KMS-11 (cell line): ENCODE measurements at regions not wholly inside any gene's neighbourhood (a gene's known extent, or its start where the extent isn't known, plus 50 kb on each side); places are given as distances from the start of the nearest gene placed in this dataset.

Experiments used
- H2AFZ ChIP-seq: fragments of 200-600 bp; sonication (generic); 2 replicates; pipeline ENCODE4 v1.6.1; 2016; ENCODE audit warnings: antibody characterized with exemption, mixed run types, low read depth
- H3K27ac ChIP-seq: fragments of 200-600 bp; sonication (generic); 2 replicates; pipeline ENCODE4 v1.6.1; 2016; ENCODE audit warnings: mild to moderate bottlenecking, mixed run types
- H3K27me3 ChIP-seq: fragments of 200-600 bp; sonication (generic); 2 replicates; pipeline ENCODE4 v1.6.1; 2017; ENCODE audit warnings: mild to moderate bottlenecking, low read depth, mixed run types, moderate library complexity; ENCODE audit not compliant: insufficient read depth
- H3K36me3 ChIP-seq: fragments of 200-600 bp; sonication (generic); 2 replicates; pipeline ENCODE4 v1.6.1; 2017; ENCODE audit warnings: mild to moderate bottlenecking, mixed run types; ENCODE audit not compliant: insufficient read depth
- H3K4me1 ChIP-seq: fragments of 200-600 bp; sonication (generic); 2 replicates; pipeline ENCODE4 v1.6.1; 2016; ENCODE audit warnings: mild to moderate bottlenecking, low read depth, mixed run types; ENCODE audit not compliant: poor library complexity, severe bottlenecking
- H3K4me2 ChIP-seq: fragments of 200-600 bp; sonication (generic); 2 replicates; pipeline ENCODE4 v1.7.0; 2016; ENCODE audit warnings: mild to moderate bottlenecking, mixed run types
- H3K4me3 ChIP-seq: fragments of 200-600 bp; sonication (generic); IDR thresholded peaks from 2 replicates; pipeline ENCODE4 v1.6.1; 2017; ENCODE audit warnings: low read depth, low read length, mixed read lengths; ENCODE audit not compliant: insufficient read depth
- H3K79me2 ChIP-seq: fragments of 200-600 bp; sonication (generic); 2 replicates; pipeline ENCODE4 v1.6.1; 2016; ENCODE audit warnings: low read depth, mixed run types; ENCODE audit not compliant: insufficient read depth
- H3K9ac ChIP-seq: fragments of 200-600 bp; sonication (generic); 2 replicates; pipeline ENCODE4 v1.6.1; 2016; ENCODE audit warnings: mild to moderate bottlenecking, mixed run types
- H4K20me1 ChIP-seq: fragments of 200-600 bp; sonication (generic); 2 replicates; pipeline ENCODE4 v1.6.1; 2016; ENCODE audit warnings: mild to moderate bottlenecking, mixed run types; ENCODE audit not compliant: insufficient read depth
- TF ChIP-seq, protein P1 (sequence below): fragments of 200-600 bp; sonication (generic); conservative IDR thresholded peaks from 2 replicates; pipeline ENCODE4 v1.6.1; 2017; ENCODE audit warnings: low read depth, mild to moderate bottlenecking, antibody characterized with exemption, low read length, moderate library complexity, mixed read lengths

DNA sequence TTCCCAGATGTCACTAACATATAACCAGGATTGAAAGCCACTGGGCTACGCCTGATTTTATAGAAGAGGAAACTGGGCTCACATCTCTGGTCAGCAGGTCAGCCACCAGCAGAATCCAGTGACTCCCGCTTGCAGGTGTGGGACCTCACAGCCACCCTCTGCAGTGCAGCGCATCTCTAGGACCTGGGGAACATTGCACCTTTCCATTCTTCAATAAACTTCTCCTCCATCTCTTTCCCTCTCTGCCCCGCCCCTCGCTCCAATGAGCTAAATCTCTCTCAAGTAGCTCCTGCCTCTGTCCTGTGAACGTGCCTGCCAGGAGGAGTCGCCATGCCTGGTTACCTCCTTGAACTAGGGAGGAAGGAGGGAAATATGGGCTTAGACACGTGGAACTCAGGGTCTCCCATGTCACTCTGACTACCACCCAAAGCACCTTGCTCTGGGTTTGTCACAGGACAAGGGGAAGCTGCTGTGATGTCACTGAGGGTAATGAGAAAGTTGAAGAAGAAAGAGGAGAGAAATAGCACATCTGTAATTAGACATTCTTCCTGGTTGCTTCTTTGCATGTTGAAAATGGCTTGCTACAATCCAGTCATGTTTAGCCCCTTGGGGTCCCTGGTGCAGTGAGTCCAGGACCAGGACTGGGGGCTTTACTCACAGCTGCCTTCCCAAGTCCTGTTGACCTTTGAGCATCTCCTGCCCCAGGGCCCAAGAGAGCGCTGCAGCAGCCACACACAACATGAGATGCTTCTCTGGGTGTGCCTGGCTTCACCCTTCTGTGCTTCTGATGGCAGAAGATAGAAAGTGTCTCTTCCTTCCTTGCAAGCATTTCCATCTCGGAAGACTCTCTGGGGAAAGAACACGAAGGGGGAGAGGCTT, 469.4 kb downstream of the PREX1 start:
- no peak overlapping the region for H3K4me3 ChIP-seq
- H3K4me2 ChIP-seq = no peak overlapping the region
- TF ChIP-seq, protein P1, sequence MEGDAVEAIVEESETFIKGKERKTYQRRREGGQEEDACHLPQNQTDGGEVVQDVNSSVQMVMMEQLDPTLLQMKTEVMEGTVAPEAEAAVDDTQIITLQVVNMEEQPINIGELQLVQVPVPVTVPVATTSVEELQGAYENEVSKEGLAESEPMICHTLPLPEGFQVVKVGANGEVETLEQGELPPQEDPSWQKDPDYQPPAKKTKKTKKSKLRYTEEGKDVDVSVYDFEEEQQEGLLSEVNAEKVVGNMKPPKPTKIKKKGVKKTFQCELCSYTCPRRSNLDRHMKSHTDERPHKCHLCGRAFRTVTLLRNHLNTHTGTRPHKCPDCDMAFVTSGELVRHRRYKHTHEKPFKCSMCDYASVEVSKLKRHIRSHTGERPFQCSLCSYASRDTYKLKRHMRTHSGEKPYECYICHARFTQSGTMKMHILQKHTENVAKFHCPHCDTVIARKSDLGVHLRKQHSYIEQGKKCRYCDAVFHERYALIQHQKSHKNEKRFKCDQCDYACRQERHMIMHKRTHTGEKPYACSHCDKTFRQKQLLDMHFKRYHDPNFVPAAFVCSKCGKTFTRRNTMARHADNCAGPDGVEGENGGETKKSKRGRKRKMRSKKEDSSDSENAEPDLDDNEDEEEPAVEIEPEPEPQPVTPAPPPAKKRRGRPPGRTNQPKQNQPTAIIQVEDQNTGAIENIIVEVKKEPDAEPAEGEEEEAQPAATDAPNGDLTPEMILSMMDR = no peak
- no peaks in the 10 kb centered on the region for H3K4me1 ChIP-seq
- H3K36me3 ChIP-seq = no peaks in the 10 kb centered on the region
- no peaks in the 10 kb centered on the region for H4K20me1 ChIP-seq
- no peak overlapping the region for H3K27ac ChIP-seq
- H2AFZ ChIP-seq = no peak overlapping the region
- no peak overlapping the region for H3K9ac ChIP-seq
- no peaks in the 10 kb centered on the region for H3K79me2 ChIP-seq
- H3K27me3 ChIP-seq = peaks cover 20% of the 10 kb centered on the region; the same call in 1 of the 2 replicates

DNA sequence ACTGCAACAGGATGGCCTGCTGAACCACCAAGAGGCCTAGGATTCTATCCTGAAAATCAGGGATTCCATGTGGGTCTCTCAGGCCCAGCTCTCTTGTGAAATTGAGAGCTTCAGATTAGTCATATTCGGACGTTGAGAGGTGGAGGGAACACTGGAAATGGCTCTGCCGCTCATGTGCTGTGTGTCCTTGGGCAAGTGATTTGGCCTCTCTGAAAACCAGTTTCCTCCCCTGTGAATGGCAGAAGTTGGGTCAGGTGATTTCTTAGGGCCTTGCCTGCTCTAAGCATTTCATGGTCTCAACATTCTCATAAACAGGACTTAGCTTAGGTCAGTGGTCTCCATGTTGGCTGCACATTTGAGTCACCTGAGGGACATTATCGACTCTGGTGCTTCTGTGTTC, 470.1 kb downstream of the PREX1 start:
- TF ChIP-seq, protein P1 = no peak
- no peak overlapping the region for H3K4me2 ChIP-seq

DNA sequence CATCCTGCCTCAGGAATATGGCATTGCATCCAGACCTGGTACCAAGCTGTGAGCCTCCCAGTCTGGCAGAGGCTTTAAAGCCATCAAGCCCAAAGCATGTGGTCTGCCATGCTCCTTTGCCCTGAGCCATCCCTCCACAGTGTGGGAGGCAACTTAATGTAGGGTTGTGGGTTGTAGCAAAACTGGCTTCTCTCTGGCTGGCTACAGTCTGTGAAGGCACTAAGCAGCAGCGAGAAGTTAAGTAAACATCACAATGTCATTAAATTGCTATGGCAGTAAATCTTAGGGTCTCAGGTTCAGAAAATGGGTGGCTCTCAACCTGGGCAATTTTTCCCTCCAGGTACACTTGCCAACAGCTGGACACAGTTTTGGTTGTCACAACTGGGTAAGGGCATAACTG, 472.9 kb downstream of the PREX1 start:
- no peaks in the 10 kb centered on the region for H3K36me3 ChIP-seq
- H3K4me3 ChIP-seq = no peak overlapping the region
- H3K27ac ChIP-seq = no peak overlapping the region
- TF ChIP-seq, protein P1 = no peak
- no peak overlapping the region for H3K9ac ChIP-seq
- no peaks in the 10 kb centered on the region for H4K20me1 ChIP-seq
- H2AFZ ChIP-seq = no peak overlapping the region
- no peaks in the 10 kb centered on the region for H3K4me1 ChIP-seq
- no peak overlapping the region for H3K4me2 ChIP-seq
- peaks cover 9% of the 10 kb centered on the region; the same call in 1 of the 2 replicates for H3K27me3 ChIP-seq
- H3K79me2 ChIP-seq = no peaks in the 10 kb centered on the region

More for the DNA sequence above, 470.1 kb downstream of the PREX1 start:
- H2AFZ ChIP-seq = no peak overlapping the region
- no peaks in the 10 kb centered on the region for H3K79me2 ChIP-seq
- peaks cover 20% of the 10 kb centered on the region; the same call in 1 of the 2 replicates for H3K27me3 ChIP-seq
- no peaks in the 10 kb centered on the region for H3K4me1 ChIP-seq
- H3K36me3 ChIP-seq = no peaks in the 10 kb centered on the region
- no peak overlapping the region for H3K27ac ChIP-seq
- no peak overlapping the region for H3K9ac ChIP-seq
- H4K20me1 ChIP-seq = no peaks in the 10 kb centered on the region
- no peak overlapping the region for H3K4me3 ChIP-seq

DNA sequence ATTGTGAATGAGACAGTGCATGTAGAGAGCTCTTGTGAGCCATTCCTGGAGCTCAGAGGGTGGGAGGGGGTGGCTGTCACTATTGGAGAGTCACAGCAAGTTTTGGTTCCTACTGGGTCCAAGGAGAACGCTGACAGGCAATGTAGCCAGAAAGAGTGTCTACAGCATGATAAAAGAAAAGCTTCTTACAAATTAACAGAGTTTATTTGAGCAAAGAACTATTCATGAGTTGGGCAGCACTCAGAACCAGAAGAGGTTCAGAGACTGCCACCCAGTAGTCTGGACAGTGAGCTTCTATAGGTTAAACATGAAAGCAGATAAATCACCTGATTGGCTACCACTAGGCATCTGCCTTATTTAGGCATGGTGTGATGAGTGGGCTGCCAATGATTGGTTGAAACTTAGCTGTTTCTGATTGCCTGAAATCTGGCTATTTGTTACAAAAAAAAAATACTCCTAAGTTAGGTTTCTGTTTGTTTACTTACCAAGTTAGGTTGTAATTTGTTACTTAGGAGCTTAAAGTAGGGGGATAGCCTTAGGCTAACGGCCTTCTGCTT, 473.4 kb downstream of the PREX1 start:
- TF ChIP-seq, protein P1 = no peak
- H3K79me2 ChIP-seq = no peaks in the 10 kb centered on the region

More for the DNA sequence above, 473.4 kb downstream of the PREX1 start:
- Histone ChIP-seq H3K4me3 (no peak overlapping the region), H3K27me3 (peaks cover 9% of the 10 kb centered on the region; the same call in 1 of the 2 replicates), H2AFZ (no peak overlapping the region), H3K4me2 (no peak overlapping the region), H3K27ac (no peak overlapping the region), H3K9ac (no peak overlapping the region), H3K4me1 (no peaks in the 10 kb centered on the region), H4K20me1 (no peaks in the 10 kb centered on the region), H3K36me3 (no peaks in the 10 kb centered on the region)
